KOPT-K1 (cell line): ENCODE measurements at regions not wholly inside any gene's neighbourhood (a gene's known extent, or its start where the extent isn't known, plus 50 kb on each side); places are given as distances from the start of the nearest gene placed in this dataset.

Experiments
- H3K27ac ChIP-seq: fragments of 200-600 bp; sonication (generic); 2 replicates; pipeline ENCODE4 v1.5.1; 2016; ENCODE audit warnings: antibody characterized with exemption, mild to moderate bottlenecking, low read depth, low read length; ENCODE audit not compliant: poor library complexity, severe bottlenecking
- H3K36me3 ChIP-seq: fragments of 200-600 bp; sonication (generic); 2 replicates; pipeline ENCODE4 v1.5.1; 2017; ENCODE audit warnings: antibody characterized with exemption, mild to moderate bottlenecking, low read length, moderate library complexity; ENCODE audit not compliant: insufficient read depth
- H3K9me3 ChIP-seq: fragments of 200-600 bp; sonication (generic); 2 replicates; pipeline ENCODE4 v1.5.1; 2017; ENCODE audit warnings: antibody characterized with exemption, low read length, mild to moderate bottlenecking; ENCODE audit not compliant: insufficient read depth, poor library complexity, severe bottlenecking

DNA sequence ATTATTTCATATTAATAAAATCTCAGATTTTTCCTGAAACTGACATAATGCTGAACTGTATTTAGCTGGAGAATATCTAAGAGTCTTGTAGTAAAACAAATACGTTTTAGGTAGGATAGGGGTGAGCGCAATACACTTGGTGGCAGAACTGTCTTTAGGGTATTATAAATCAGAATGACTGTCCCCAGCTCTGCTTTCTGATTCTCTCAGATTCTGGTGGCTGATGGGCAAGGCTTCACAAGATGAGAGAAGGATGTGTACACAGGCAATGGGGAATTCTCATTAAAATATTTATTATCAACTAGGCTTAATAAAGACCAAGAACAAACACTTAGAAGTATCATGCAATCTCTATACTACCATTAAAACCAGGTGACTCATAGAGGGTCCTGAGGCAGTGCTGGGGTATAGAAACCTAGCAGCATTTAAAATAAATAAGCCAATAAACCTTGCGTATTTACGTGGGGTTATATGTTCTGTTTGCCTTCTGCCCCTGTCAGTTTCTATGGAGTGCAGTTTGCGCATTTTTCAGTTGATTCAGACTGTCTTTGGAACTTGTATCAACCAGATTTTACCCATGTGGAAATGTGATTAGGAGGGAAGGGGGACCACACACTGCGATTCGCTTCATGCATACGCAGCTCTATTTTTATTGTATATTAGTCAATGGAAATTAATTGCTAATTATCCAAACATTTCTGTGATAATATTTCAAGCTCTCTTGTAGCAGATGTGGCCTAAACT is 1150.7 kb upstream of the WWC1 start:
- no peaks in the 10 kb centered on the region for H3K36me3 ChIP-seq
- H3K27ac ChIP-seq: no peak overlapping the region
- no peaks in the 10 kb centered on the region for H3K9me3 ChIP-seq

DNA sequence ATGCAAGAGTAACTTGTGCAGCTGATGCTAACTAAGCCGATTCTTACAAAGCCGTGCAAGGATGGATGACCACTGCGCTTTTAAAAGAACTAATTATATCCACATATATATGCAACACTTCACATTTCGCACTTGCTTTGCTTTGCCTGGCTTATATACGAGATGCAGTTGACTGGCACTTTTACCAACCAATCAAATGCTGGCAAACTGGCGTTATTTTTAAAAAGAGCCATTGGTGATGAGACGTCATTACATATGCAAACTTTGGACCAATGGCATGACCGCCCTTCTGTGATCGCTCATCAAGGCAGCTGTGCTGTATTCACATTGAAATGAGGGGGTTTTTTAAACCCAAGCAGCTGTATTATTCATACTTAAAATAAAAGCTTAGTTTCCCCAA is 1147.7 kb upstream of the WWC1 start:
- Histone ChIP-seq H3K36me3 (no peaks in the 10 kb centered on the region), H3K9me3 (no peaks in the 10 kb centered on the region), H3K27ac (no peak overlapping the region)

- Histone ChIP-seq H3K36me3 (no peaks in the 10 kb centered on the region), H3K27ac (no peak overlapping the region), H3K9me3 (no peaks in the 10 kb centered on the region)
Measured at GRCh38 chr5:167145841-167146240, 1145.6 kb upstream of the WWC1 start.

GRCh38 chr5:167147879-167148278 is 1143.6 kb upstream of the WWC1 start:
- Histone ChIP-seq H3K27ac (no peak overlapping the region), H3K9me3 (no peaks in the 10 kb centered on the region), H3K36me3 (no peaks in the 10 kb centered on the region)

DNA sequence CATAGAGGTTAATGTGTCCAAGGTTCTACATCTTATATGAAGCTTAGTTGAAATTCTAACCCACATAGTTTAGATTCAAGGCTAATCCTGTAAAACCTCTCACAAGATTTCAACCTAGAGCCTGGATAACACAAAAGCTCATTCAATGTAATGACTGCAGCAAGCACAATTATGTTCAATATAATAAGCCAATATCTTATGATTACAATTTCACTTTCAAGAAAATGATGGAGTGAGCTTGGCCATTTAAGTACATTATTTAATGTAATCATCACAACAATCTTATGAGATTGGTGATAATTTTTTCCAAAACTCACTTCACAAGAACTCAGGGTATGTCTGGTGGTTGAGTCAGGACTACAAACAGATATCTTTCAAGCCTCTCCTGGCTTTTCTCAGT is 1140.8 kb upstream of the WWC1 start:
- no peak overlapping the region for H3K27ac ChIP-seq

DNA sequence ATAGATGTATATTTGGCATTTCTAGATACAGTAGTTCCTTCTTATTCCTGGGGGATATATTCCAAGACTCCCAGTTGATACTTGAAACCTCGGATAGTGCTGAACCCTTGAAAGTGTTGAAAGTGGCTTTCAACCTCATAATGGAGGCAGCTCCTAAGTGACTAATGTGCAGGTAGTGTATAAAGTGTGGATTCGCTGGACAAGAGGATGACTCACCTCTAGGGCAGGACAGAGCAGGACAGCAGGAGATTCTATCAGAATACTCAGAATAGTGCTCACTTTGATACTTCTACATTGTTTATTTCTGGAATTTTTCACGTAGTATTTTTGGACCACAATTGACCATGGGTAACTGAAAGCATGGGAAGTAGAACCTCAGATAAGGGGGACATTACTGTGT is 1138.9 kb upstream of the WWC1 start:
- Histone ChIP-seq H3K27ac (no peak overlapping the region), H3K9me3 (no peaks in the 10 kb centered on the region), H3K36me3 (no peaks in the 10 kb centered on the region)

More for the DNA sequence above, 1140.8 kb upstream of the WWC1 start:
- Histone ChIP-seq H3K36me3 (no peaks in the 10 kb centered on the region), H3K9me3 (no peaks in the 10 kb centered on the region)

DNA sequence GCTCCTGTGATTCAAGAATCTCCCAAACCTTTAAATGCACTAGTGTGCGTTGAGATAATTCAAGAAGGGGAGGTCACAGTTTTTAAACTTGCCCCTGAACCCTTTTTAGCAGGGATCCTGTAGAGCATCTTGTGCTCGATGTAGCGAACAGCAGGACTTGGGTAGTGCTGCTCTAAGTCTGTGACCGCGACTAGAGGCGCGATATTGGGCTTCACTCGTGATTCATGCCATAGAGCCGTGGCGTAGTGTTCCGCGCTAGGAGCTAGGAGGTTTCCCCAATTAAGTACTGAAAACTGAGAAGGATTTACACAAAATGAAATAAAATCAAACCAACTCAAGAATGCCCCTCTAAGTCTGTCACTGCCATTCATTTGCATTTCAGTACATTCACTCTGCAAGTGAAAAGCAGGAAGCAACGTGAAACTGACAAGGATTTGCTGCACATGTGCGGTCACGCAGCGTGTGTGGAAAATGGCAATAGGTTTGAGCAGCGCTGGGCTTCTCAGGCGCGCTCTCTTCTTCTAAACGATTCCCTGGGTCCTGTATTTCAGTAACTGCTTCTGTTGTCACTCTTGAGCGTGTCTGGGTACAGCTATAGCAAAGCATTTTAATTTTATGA is 1135.9 kb upstream of the WWC1 start:
- no peaks in the 10 kb centered on the region for H3K36me3 ChIP-seq
- no peaks in the 10 kb centered on the region for H3K9me3 ChIP-seq
- no peak overlapping the region for H3K27ac ChIP-seq

- no peak overlapping the region for H3K27ac ChIP-seq
- no peaks in the 10 kb centered on the region for H3K9me3 ChIP-seq
- H3K36me3 ChIP-seq: no peaks in the 10 kb centered on the region
Measured at GRCh38 chr5:167156446-167156845, 1135.0 kb upstream of the WWC1 start.

DNA sequence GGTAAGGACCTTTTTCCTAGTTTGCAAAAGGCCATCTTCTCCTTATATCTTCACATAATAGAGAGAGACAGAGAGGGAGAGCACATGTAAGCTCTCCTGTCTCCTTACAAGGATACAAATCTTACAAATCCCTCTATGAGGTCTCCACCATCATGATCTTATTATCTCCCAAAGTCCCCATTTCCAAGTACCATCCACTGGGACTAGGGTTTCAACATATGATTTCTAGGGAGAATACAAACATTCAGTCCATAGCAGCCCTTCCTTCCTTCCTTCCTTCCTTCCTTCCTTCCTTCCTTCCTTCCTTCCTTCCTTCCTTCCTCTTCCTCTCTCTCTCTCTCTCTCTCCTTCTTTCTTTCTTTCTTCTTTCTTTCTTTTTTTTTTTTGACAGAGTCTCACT is 1132.9 kb upstream of the WWC1 start:
- no peak overlapping the region for H3K27ac ChIP-seq
- H3K36me3 ChIP-seq: no peaks in the 10 kb centered on the region
- H3K9me3 ChIP-seq: no peaks in the 10 kb centered on the region

DNA sequence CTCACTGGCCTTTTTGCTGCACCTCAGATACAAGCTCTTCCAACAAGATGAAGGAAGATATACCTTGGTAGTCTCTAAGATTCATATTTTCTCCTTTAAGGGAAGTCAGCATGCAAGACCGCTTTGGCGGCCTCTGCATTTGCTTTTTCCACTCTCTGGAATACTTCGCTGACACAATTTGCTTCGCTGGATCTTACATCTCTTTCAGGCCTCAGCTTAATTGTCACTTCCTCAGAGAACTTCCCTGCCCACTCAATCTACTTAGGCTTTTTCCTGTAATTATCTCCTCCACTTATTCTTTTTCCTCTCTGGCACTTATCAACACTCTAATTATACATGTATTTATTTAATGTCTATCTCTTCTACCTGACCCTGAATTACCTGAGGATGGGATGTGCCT is 1131.1 kb upstream of the WWC1 start:
- Histone ChIP-seq H3K36me3 (no peaks in the 10 kb centered on the region), H3K9me3 (no peaks in the 10 kb centered on the region), H3K27ac (no peak overlapping the region)

DNA sequence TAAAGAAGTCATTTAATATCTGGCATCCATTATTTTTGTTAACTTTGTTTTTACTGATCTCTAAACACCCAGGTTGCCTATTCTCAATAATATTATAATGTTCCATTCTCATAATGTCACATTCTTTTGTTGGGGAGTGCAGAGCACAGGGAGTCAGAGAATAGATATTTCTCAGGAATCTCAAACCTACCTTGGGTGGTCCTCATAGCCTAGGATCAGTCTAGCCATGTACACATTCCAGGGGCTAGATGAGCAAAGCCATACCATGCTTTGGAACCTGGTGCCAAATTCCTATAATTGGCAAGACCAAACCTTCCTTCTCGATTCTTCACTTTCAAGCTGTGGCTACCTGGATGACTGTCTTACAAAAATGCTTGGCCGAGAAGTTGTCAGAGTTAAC is 1124.7 kb upstream of the WWC1 start:
- Histone ChIP-seq H3K9me3 (no peaks in the 10 kb centered on the region), H3K27ac (no peak overlapping the region), H3K36me3 (no peaks in the 10 kb centered on the region)

DNA sequence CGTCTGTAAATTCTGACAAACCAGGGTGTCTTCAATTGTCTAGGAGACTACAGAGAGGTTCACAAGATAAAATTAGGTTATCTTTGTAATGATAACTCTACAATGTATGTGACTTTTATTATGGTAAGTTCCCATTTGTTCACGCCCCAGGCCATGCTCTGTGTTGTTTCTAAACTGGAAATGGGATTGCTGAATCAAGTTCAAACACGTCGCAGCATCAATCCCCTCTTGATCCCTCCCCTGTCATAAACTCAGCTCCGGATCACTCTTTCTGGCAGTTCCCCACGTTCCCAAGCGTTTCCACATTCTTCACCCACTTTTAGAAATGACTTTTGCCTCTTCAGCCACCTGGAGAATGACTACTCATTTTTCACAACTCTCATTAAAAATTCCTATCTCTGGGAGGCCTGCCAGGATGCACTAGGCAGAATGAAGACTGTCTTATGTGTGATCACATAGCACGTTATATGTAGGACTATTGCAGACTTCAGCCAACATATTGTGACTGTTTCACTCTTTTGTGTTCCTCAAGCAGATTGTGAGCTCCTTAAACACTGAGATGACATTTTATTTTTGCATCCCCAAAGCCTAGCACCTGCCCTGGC is 1124.2 kb upstream of the WWC1 start:
- no peak overlapping the region for H3K27ac ChIP-seq
- no peaks in the 10 kb centered on the region for H3K36me3 ChIP-seq
- no peaks in the 10 kb centered on the region for H3K9me3 ChIP-seq

- Histone ChIP-seq H3K9me3 (no peaks in the 10 kb centered on the region), H3K27ac (no peak overlapping the region), H3K36me3 (no peaks in the 10 kb centered on the region)
Measured at GRCh38 chr5:167168971-167169370, 1122.5 kb upstream of the WWC1 start.

DNA sequence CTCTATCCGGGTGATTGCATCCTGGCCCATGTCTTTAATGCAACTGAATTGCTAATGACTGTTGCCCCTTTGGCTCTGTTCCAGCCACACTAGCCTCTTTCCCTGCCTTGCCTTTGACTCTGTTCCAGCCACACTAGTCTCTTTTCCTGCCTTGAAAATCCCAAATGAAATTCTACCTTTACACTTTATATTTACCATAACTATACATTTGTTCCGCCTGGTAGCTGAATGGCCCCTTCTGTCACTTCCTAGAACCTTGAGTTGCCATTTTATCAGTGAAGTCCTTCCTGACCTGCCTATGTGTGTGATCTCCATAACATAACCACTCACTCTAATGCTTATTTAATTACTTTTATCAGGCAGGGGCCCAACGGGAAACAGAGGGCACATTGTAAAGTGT is 1120.4 kb upstream of the WWC1 start:
- H3K36me3 ChIP-seq: no peaks in the 10 kb centered on the region
- H3K9me3 ChIP-seq: no peaks in the 10 kb centered on the region
- no peak overlapping the region for H3K27ac ChIP-seq

DNA sequence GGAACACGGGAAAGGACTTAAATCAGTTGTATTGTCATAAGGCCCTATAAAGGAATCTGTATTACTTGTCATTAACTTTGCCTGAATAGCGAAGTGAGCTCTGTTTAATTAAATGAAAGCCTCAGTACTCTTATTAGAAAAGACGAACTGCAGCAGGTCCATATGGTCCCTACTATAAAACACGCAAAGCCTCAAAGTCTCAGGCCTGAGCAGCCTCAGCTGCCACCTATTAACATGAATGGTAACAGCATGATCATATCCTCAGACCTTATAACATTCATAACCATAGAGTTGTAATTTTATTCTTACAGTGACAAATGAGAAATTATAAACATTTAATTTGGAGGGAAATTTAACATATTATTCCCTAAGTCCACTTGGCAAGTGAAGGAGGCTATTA is 1113.7 kb upstream of the WWC1 start:
- Histone ChIP-seq H3K9me3 (no peaks in the 10 kb centered on the region), H3K36me3 (no peaks in the 10 kb centered on the region), H3K27ac (no peak overlapping the region)

DNA sequence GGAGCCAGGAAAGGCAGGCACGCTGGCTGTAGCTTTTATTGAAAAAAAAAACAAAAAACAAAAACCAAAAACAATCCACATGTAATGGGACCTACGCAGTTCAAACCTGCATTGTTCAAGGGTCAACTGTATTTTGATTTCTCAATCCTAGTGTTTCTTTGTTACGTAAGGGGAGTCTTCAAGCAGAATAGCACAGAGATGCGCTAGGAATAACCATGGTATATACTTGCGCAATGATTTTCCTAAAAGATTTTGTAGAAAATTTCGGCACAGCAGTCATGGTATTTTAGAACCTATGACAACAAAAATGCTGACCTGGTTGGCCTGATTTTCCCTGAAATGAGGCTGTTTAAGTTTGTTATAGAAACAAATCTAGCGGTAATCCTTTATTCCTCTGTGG is 1110.5 kb upstream of the WWC1 start:
- Histone ChIP-seq H3K27ac (no peak overlapping the region), H3K36me3 (no peaks in the 10 kb centered on the region), H3K9me3 (no peaks in the 10 kb centered on the region)
